GM08714 (cell line): ENCODE measurements at regions not wholly inside any gene's neighbourhood (a gene's known extent, or its start where the extent isn't known, plus 50 kb on each side); places are given as distances from the start of the nearest gene placed in this dataset.
"Not testable (repeated sequence)": the region's sequence is repeated elsewhere in the genome, so short reads cannot be mapped to it uniquely, and the experiment has no call there.

Experiments
- H3K4me3 ChIP-seq: fragments of 200-500 bp; sonication (Bioruptor generic); 2 replicates; pipeline ENCODE4 v1.5.1; 2014; ENCODE audit warnings: mild to moderate bottlenecking, low read length, inconsistent platforms
- ZNF274 ChIP-seq: IDR thresholded peaks from 2 replicates; pipeline ENCODE4 v1.6.1; 2012; ENCODE audit warnings: mild to moderate bottlenecking, low read depth, low read length

- no peak for TF ChIP-seq ZNF274
- no peak overlapping the region for H3K4me3 ChIP-seq
Observed at GRCh38 chr11:104792861-104793260, 105.4 kb downstream of the CASP12 start.

DNA sequence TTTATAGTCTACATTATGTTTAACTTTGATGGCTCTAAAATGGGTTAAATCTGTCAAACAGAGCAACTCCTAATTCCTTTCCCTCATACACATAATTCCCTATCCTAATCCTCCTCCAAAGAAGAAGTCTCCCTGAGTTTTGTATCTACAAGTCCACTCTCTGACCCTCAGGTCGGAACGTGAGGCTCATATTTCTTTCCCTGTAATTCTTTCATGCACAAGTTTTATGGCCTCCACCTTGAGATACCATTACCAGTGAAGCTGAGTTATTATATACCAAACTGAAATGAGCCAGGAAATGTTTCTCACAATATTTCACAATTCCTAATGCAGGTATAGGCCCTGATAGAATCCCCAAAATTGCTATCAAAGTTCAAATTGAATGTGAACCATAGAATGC lies 106.4 kb downstream of the CASP12 start:
- no peak for TF ChIP-seq ZNF274
- H3K4me3 ChIP-seq = no peak overlapping the region

DNA sequence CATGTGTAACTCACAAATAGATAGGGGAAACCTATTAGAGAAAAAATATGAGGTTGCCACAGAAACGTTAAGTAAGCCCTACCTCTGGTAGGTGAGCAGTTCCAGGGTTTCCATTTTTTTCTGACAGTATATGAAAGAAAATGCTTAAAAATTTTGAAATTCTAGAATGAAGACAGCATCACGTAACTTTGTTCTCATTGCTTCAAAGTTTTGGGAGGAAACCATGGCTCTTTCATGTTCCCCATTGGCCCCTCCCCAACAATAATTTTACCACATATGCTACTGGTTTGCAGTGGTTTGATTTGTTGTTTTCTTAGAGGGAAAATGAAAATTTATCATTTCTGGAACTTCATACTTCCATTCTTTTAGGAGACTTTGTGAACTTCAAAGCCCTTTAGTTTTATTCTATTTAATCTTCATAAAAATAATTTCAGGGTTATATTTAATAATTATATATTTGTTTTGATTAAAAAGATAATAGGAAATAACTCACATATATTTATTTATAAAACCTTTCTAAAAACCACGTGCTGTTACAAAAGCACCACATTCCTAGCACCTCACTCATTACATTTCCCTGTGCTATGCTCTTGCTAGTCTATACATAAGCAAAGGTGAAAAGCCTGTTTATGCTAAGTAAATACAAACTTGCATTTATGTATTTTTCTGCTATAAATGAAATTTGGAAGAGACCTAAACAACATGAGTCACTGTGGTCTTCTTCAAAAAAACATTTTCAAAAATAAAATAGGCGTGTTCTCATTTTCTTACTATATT lies 113.4 kb downstream of the CASP12 start:
- TF ChIP-seq ZNF274 = no peak

DNA sequence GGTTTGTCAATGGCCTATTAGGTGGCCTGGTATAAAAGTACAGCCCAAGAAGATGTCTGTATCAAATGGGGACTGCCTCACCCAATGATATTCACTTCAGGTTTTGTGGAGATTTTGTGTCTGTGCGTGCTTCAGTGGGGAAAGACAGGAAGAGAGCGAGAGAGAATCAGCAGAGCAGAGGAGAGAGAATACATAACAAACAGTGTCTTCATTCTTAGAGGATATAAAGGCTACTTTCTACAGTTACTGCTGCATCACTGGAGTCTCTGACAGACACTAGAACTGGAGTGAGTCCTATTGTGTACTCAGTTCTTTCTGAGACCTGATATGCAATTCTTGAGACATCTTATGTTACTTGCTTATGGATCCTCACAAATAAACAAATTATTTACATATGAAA lies 115.0 kb downstream of the CASP12 start:
- no peak for TF ChIP-seq ZNF274
- H3K4me3 ChIP-seq = no peak overlapping the region

More for the DNA sequence above, 113.4 kb downstream of the CASP12 start:
- H3K4me3 ChIP-seq = no peak overlapping the region

DNA sequence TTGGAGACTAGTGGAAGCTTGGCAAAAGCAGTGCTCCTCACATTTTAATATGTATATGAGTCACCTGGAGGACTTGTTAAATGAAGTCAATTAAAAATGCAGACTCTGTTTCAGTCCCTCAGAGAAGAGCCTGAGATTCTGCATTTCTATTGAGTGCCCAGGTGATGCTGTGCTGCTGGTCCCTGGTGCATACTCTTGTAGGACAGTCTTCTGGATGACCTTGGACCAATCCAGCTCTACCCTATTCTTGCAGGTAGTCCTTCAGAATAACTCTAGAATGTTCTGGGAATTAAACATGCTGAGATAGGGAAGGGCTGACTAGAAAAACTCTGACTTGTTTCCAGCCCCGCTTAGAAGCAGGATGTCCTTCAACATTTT lies 115.9 kb downstream of the CASP12 start:
- TF ChIP-seq ZNF274 = no peak
- no peak overlapping the region for H3K4me3 ChIP-seq

DNA sequence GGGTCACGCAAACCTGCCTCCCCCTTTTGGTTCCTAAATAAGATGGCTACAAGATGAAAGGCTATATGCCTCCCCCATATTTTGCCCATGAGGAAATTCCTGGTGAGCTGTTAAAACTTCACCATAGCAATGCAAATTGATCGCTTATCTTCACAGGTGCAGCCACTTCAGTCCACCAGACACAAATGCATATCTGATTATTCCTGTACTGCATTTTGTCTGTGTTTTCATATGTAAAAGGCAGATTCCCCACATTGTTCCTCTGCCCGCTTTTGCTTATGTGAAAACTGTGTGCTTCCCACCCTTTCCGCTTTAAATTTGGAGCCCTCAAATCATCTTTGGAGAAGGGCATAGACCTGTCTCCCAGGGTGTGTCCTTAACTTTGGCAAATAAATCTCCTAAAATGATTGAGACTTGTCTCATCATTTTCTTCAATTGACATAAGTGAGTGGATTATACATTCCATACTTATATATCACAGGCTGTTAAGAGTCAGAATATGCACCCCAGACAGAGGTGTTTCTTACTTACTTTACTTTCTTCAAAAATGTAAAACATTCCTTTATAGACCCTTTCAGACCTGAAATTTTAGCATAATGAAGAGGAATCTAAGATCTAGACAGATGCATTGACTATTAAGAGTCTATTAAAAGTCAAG lies 116.4 kb downstream of the CASP12 start:
- no peak for TF ChIP-seq ZNF274
- no peak overlapping the region for H3K4me3 ChIP-seq

DNA sequence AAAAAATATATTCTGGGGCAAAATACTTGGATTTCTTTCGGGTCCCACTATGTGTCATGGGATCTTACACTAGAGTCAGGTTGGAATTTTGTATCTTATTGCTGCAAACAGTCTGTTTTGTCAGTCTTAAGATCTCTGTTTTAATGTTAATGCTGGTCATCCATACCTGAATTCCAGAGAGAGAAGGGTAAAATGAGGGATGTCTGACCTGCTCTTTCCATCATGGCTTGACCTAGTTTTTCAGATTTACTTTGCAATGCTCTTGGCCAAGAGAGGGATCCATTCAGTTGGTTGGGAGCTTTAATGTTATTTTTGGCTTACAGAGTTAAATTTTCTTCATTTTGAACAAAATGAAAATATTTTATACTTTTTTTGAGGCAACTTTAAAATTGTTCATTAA lies 117.2 kb downstream of the CASP12 start:
- no peak overlapping the region for H3K4me3 ChIP-seq

DNA sequence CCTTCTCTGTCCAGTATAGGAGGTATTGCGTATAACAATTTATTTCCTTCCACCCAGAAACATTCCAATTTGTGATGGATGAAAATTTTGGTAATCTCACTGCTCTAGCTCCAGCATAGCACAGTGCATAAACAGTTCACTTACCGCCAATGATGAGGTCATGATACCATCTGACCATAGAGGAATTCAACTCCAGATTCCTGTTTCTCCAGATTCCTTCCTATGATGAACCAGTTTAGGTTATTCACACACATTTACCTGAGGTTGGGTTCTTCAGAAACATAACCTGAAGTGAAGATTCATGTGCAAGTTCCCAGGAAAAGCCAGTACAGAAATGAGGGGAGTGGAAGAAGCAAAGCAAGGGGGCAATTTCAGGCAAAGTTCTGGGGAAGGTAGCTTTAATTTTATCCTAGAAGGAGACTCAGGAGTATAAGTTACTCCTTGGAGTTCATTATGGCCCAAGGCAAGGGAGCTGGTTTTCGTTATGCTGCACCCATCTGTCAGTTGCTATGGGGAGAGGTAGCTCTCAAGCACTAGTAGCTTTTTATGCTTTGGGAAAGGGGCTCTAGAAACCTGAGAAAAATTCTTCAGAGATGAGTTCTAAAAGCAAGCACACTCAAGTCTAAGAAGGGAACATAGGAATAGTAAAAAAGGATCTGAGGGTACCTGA lies 121.6 kb downstream of the CASP12 start:
- H3K4me3 ChIP-seq = no peak overlapping the region
- no peak for TF ChIP-seq ZNF274

More for the DNA sequence above, 117.2 kb downstream of the CASP12 start:
- no peak for TF ChIP-seq ZNF274

DNA sequence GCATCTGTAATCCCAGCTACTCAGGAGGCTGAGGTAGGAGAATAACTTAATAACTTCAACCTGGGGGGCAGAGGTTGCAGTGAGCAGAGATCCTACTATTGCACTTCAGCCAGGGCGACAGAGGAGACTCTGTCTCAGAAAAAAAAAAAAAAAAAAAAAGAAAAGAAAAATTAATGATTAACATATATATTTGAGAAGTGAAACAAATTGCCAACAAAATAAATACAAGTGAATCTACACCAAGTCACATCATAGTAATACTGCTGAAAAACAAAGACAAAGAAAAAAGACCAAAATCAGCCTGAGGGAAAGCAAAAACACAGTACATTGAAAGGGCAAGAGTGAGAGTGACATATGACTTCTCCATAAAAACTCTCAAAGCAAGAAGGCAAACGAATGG lies 123.7 kb downstream of the CASP12 start:
- no peak for TF ChIP-seq ZNF274
- H3K4me3 ChIP-seq = no peak overlapping the region

GRCh38 chr11:104772806-104773241 lies 125.4 kb downstream of the CASP12 start:
- no peak overlapping the region for H3K4me3 ChIP-seq
- no peak for TF ChIP-seq ZNF274

DNA sequence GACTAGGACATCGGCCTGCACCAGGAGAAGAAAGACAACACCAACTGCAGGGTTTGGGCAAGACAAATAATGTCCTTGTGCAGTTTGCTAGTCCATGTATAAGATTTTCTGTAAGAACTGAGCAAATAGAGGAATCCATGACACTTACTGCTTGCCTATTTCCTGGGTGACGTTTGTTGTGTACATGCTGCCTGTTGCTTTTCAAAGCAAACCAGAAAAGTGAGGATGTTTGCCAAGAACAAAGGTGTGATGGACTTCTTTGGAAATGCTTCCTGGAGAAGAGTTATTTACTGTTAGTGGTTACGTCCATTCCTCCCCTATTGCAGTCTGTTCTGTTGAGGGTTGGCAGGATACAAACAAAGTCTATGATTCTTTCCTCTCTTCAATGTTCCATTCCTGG lies 126.5 kb downstream of the CASP12 start:
- TF ChIP-seq ZNF274 = no peak
- H3K4me3 ChIP-seq = no peak overlapping the region

DNA sequence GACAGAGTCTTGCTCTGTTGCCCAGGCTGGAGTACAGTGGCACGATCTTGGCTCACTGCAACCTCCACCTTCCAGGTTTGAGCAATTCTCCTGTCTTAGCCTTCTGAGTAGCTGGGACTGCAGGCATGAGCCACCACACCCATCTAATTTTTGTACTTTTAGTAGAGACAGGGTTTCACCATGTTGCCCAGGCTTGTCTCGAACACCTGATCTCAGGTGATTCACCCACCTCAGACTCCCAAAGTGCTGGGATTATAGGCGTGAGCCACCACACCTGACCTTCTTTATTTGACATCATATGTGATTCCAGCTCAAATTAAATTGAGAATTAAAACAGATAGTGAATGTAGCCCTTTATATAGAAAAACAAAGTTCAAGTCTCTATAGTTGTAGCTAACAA lies 127.2 kb downstream of the CASP12 start:
- H3K4me3 ChIP-seq = not testable (repeated sequence)

- H3K4me3 ChIP-seq = no peak overlapping the region
- TF ChIP-seq ZNF274 = no peak
Observed at GRCh38 chr11:104765401-104766095, 132.7 kb downstream of the CASP12 start.

DNA sequence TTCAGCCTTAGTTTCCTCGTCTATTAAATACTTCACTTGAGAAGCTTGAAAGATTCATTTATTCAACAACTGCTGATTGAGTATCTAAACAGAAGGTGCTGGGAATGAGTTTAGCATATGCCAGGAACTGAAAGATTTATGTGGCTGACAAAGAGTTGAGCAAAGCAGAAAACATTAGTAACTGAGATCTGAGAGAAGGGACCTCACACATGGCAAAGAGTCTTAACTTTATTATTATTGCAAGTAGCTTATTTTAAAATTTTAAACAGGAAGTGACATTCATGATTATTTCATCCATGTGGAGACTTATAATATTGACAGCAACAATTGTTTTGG lies 133.6 kb downstream of the CASP12 start:
- H3K4me3 ChIP-seq = no peak overlapping the region
- TF ChIP-seq ZNF274 = no peak
